DOHH2 (cell line): ENCODE measurements at regions not wholly inside any gene's neighbourhood (a gene's known extent, or its start where the extent isn't known, plus 50 kb on each side); places are given as distances from the start of the nearest gene placed in this dataset.

Experiments
- EZH2phosphoT487 ChIP-seq: fragments of 200-600 bp; sonication (generic); IDR thresholded peaks from 2 replicates; pipeline ENCODE4 v1.6.1; 2017; ENCODE audit warnings: borderline replicate concordance, mild to moderate bottlenecking, antibody characterized with exemption, low read length, moderate library complexity, mixed read lengths
- TF ChIP-seq, protein P1 (sequence below): fragments of 200-600 bp; sonication (generic); IDR thresholded peaks from one replicate; pipeline ENCODE4 v1.5.1; 2014; ENCODE audit warnings: antibody characterized with exemption, mild to moderate bottlenecking, low read depth, low read length; ENCODE audit not compliant: poor library complexity, severe bottlenecking

DNA sequence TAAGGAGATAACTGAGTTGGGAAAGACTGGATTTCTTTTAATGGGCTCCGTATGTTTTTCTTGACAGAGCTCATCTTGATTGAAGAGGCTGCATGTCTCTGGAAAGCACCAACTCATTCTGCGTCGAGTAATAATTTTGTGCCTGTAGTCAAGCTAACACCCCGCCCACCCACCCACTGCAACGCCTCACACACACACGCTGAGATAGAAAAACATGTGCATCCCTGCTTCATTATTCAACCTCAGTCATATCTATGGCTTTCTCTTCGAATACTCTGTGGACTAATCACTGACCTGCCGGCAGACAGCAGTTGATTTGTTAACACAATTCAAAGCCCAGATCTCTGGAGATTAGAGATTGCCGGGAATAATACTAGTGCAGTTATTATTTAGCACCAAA is 220.2 kb upstream of the TOM1L1 start:
- TF ChIP-seq, protein P1, sequence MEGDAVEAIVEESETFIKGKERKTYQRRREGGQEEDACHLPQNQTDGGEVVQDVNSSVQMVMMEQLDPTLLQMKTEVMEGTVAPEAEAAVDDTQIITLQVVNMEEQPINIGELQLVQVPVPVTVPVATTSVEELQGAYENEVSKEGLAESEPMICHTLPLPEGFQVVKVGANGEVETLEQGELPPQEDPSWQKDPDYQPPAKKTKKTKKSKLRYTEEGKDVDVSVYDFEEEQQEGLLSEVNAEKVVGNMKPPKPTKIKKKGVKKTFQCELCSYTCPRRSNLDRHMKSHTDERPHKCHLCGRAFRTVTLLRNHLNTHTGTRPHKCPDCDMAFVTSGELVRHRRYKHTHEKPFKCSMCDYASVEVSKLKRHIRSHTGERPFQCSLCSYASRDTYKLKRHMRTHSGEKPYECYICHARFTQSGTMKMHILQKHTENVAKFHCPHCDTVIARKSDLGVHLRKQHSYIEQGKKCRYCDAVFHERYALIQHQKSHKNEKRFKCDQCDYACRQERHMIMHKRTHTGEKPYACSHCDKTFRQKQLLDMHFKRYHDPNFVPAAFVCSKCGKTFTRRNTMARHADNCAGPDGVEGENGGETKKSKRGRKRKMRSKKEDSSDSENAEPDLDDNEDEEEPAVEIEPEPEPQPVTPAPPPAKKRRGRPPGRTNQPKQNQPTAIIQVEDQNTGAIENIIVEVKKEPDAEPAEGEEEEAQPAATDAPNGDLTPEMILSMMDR, result no peak
- no peak for TF ChIP-seq EZH2phosphoT487
